ENCODE measurements at regions not wholly inside any gene's neighbourhood (a gene's known extent, or its start where the extent isn't known, plus 50 kb on each side); places are given as distances from the start of the nearest gene placed in this dataset.

GRCh38 chr12:45130881-45131281 is 80.0 kb upstream of the DBX2 start:
- dilution Hi-C loops (cut with MboI; ENCODE audit: extremely low pct_ligation_motif_present, low sequenced_read_pairs): no loop called here
- Histone ChIP-seq H4K20me1 (ENCODE audit: control insufficient read depth, extremely low read depth, insufficient read depth, low read length) (no peaks in the 10 kb centered on the region), H3K27me3 (ENCODE audit: control insufficient read depth, extremely low read depth, insufficient read depth, low read length) (peaks cover 8% of the 10 kb centered on the region), H3K9ac (ENCODE audit: control insufficient read depth, extremely low read depth, insufficient read depth, low read length) (no peak overlapping the region), H2AFZ (ENCODE audit: control insufficient read depth, low read length) (no peak overlapping the region), H3K9me3 (ENCODE audit: control insufficient read depth, low read depth, low read length) (no peaks in the 10 kb centered on the region), H3K4me2 (ENCODE audit: control insufficient read depth, extremely low read depth, insufficient read depth, low read depth, low read length) (no peak overlapping the region), H3K4me1 (ENCODE audit: control insufficient read depth, extremely low read depth, insufficient read depth, low read length) (no peaks in the 10 kb centered on the region), H3K4me3 (ENCODE audit: control insufficient read depth in 2 of 3, extremely low read depth in 1 of 3, insufficient read depth in 2 of 3, low read depth in 1 of 3, low read length in 3 of 3) (no peak overlapping the region), H3K79me2 (ENCODE audit: control insufficient read depth, insufficient read depth, low read length) (no peaks in the 10 kb centered on the region), H3K9me1 (ENCODE audit: control insufficient read depth, extremely low read depth, insufficient read depth, low read length) (no peaks in the 10 kb centered on the region), H3K36me3 (ENCODE audit: control insufficient read depth in 2 of 2, extremely low read depth in 1 of 2, insufficient read depth in 2 of 2, low read length in 2 of 2) (no peaks in the 10 kb centered on the region), H3K27ac (ENCODE audit: control insufficient read depth, insufficient read depth, low read length) (no peak overlapping the region)
- peak; percentile 75 for FAIRE-seq
- DNase-seq (ENCODE audit: low read depth, low spot score): peak; percentile 9
- TF ChIP-seq EZH2 (IDR thresholded peaks at IDR 0.05; ENCODE audit: low read length) (no peak), CTCF (optimal IDR thresholded peaks at IDR 0.05 in 1 of 3, IDR thresholded peaks at IDR 0.05 in 1 of 3, conservative IDR thresholded peaks at IDR 0.05 in 1 of 3; ENCODE audit: extremely low read depth in 1 of 3, insufficient read depth in 2 of 3, low read length in 3 of 3) (peak; percentile 69 to 87 (median 79))

GRCh38 chr12:45131506-45131905 is 80.6 kb upstream of the DBX2 start:
- Histone ChIP-seq H3K4me1 (ENCODE audit: control insufficient read depth, extremely low read depth, insufficient read depth, low read length) (no peaks in the 10 kb centered on the region), H3K27me3 (ENCODE audit: control insufficient read depth, extremely low read depth, insufficient read depth, low read length) (peaks cover 8% of the 10 kb centered on the region), H3K9me1 (ENCODE audit: control insufficient read depth, extremely low read depth, insufficient read depth, low read length) (no peaks in the 10 kb centered on the region), H2AFZ (ENCODE audit: control insufficient read depth, low read length) (no peak overlapping the region), H3K4me3 (ENCODE audit: control insufficient read depth in 2 of 3, extremely low read depth in 1 of 3, insufficient read depth in 2 of 3, low read depth in 1 of 3, low read length in 3 of 3) (no peak overlapping the region), H3K27ac (ENCODE audit: control insufficient read depth, insufficient read depth, low read length) (no peak overlapping the region), H3K79me2 (ENCODE audit: control insufficient read depth, insufficient read depth, low read length) (no peaks in the 10 kb centered on the region), H4K20me1 (ENCODE audit: control insufficient read depth, extremely low read depth, insufficient read depth, low read length) (no peaks in the 10 kb centered on the region), H3K4me2 (ENCODE audit: control insufficient read depth, extremely low read depth, insufficient read depth, low read depth, low read length) (no peak overlapping the region), H3K9me3 (ENCODE audit: control insufficient read depth, low read depth, low read length) (no peaks in the 10 kb centered on the region), H3K36me3 (ENCODE audit: control insufficient read depth in 2 of 2, extremely low read depth in 1 of 2, insufficient read depth in 2 of 2, low read length in 2 of 2) (no peaks in the 10 kb centered on the region), H3K9ac (ENCODE audit: control insufficient read depth, extremely low read depth, insufficient read depth, low read length) (no peak overlapping the region)
- dilution Hi-C loops (cut with MboI; ENCODE audit: extremely low pct_ligation_motif_present, low sequenced_read_pairs): no loop called here
- FAIRE-seq: no peak
- DNase-seq (ENCODE audit: low read depth, low spot score): no peak
- TF ChIP-seq CTCF (optimal IDR thresholded peaks at IDR 0.05 in 1 of 3, IDR thresholded peaks at IDR 0.05 in 1 of 3, conservative IDR thresholded peaks at IDR 0.05 in 1 of 3; ENCODE audit: extremely low read depth in 1 of 3, insufficient read depth in 2 of 3, low read length in 3 of 3) (no peak), EZH2 (IDR thresholded peaks at IDR 0.05; ENCODE audit: low read length) (no peak)
